NT2/D1 (cell line): ENCODE measurements at regions not wholly inside any gene's neighbourhood (a gene's known extent, or its start where the extent isn't known, plus 50 kb on each side); places are given as distances from the start of the nearest gene placed in this dataset.

Experiments used
- SUZ12 ChIP-seq: IDR thresholded peaks from 2 replicates; pipeline ENCODE4 v1.6.1; 2011; ENCODE audit not compliant: insufficient read length, insufficient read depth; ENCODE audit errors: extremely low read depth
- YY1 ChIP-seq: IDR thresholded peaks from 2 replicates; pipeline ENCODE4 v1.6.1; 2011; ENCODE audit not compliant: insufficient read length, insufficient read depth
- ZNF274 ChIP-seq: IDR thresholded peaks from 2 replicates; pipeline ENCODE4 v1.6.1; 2011; ENCODE audit warnings: mild to moderate bottlenecking, low read depth, low read length

GRCh38 chr6:14595751-14596150 is 478.2 kb downstream of the CD83 start:
- no peak for TF ChIP-seq YY1
- no peak for TF ChIP-seq SUZ12
- no peak for TF ChIP-seq ZNF274
